Stimulated activated CD8-positive, alpha-beta memory T cell treated with anti-CD3 and anti-CD28 coated beads, Interleukin-12 subunit alpha, Interleukin-12 subunit beta, amount 100 ng/mL, for 1 hour (primary cell): ENCODE measurements at regions not wholly inside any gene's neighbourhood (a gene's known extent, or its start where the extent isn't known, plus 50 kb on each side); places are given as distances from the start of the nearest gene placed in this dataset.

Source experiments
- DNase-seq: peaks from one replicate; pipeline ENCODE4 v3.0.0-alpha.2; 2020; ENCODE audit warnings: low read depth

GRCh38 chr4:1511441-1512041 lies 105.3 kb upstream of the NKX1-1 start:
- no peak for DNase-seq

GRCh38 chr4:1510931-1511330 lies 104.7 kb upstream of the NKX1-1 start:
- no peak for DNase-seq

- DNase-seq = no peak
Measured at GRCh38 chr4:1509366-1509765, 103.1 kb upstream of the NKX1-1 start.

- no peak for DNase-seq
Measured at GRCh38 chr4:1508161-1509160, 102.2 kb upstream of the NKX1-1 start.

- DNase-seq = no peak
Measured at GRCh38 chr4:1506956-1507721, 100.9 kb upstream of the NKX1-1 start.

- no peak for DNase-seq
Measured at GRCh38 chr4:1505511-1506460, 99.5 kb upstream of the NKX1-1 start.

- DNase-seq = no peak
Measured at GRCh38 chr4:1504595-1505500, 98.6 kb upstream of the NKX1-1 start.

- DNase-seq = no peak
Measured at GRCh38 chr4:1503583-1504471, 97.6 kb upstream of the NKX1-1 start.

GRCh38 chr4:1502976-1503375 lies 96.7 kb upstream of the NKX1-1 start:
- DNase-seq = no peak

GRCh38 chr4:1502501-1502886 lies 96.3 kb upstream of the NKX1-1 start:
- no peak for DNase-seq

GRCh38 chr4:1501754-1502500 lies 95.7 kb upstream of the NKX1-1 start:
- DNase-seq = no peak

GRCh38 chr4:1500966-1501753 lies 94.9 kb upstream of the NKX1-1 start:
- DNase-seq = no peak

- DNase-seq = no peak
Measured at GRCh38 chr4:1500231-1500965, 94.2 kb upstream of the NKX1-1 start.

GRCh38 chr4:1499465-1499864 lies 93.2 kb upstream of the NKX1-1 start:
- DNase-seq = no peak

- no peak for DNase-seq
Measured at GRCh38 chr4:1497189-1497801, 91.1 kb upstream of the NKX1-1 start.

GRCh38 chr4:1496116-1496642 lies 89.9 kb upstream of the NKX1-1 start:
- no peak for DNase-seq
